NAMALWA (cell line): ENCODE measurements at regions not wholly inside any gene's neighbourhood (a gene's known extent, or its start where the extent isn't known, plus 50 kb on each side); places are given as distances from the start of the nearest gene placed in this dataset.
"Not testable (repeated sequence)": the region's sequence is repeated elsewhere in the genome, so short reads cannot be mapped to it uniquely, and the experiment has no call there.

ENCODE experiments used
- DNase-seq: peaks from one replicate; pipeline ENCODE4 v3.0.0-alpha.2; 2015; ENCODE audit warnings: low spot score

GRCh38 chr1:104172243-104172681, 422.6 kb downstream of the AMY1C start:
- DNase-seq = no peak

GRCh38 chr1:104182251-104182650, 432.6 kb downstream of the AMY1C start:
- no peak for DNase-seq

GRCh38 chr1:104189207-104189606, 439.5 kb downstream of the AMY1C start:
- DNase-seq = no peak

- no peak for DNase-seq
Observed at GRCh38 chr1:104190821-104191220, 441.1 kb downstream of the AMY1C start.

GRCh38 chr1:104195395-104195794, 445.7 kb downstream of the AMY1C start:
- no peak for DNase-seq

- no peak for DNase-seq
Observed at GRCh38 chr1:104196136-104196535, 446.4 kb downstream of the AMY1C start.

- no peak for DNase-seq
Observed at GRCh38 chr1:104197516-104197915, 447.8 kb downstream of the AMY1C start.

GRCh38 chr1:104212239-104212638, 462.5 kb downstream of the AMY1C start:
- DNase-seq = no peak

GRCh38 chr1:104217395-104217986, 467.8 kb downstream of the AMY1C start:
- DNase-seq = not testable (repeated sequence)

GRCh38 chr1:104229860-104230259, 480.2 kb downstream of the AMY1C start:
- DNase-seq = no peak

- no peak for DNase-seq
Observed at GRCh38 chr1:104231676-104232075, 482.0 kb downstream of the AMY1C start.

- no peak for DNase-seq
Observed at GRCh38 chr1:104235141-104235540, 485.4 kb downstream of the AMY1C start.

- no peak for DNase-seq
Observed at GRCh38 chr1:104238991-104239390, 489.3 kb downstream of the AMY1C start.

GRCh38 chr1:104248385-104248784, 498.7 kb downstream of the AMY1C start:
- DNase-seq = no peak

- DNase-seq = no peak
Observed at GRCh38 chr1:104259481-104259880, 509.8 kb downstream of the AMY1C start.

- DNase-seq = not testable (repeated sequence)
Observed at GRCh38 chr1:104263110-104263509, 513.4 kb downstream of the AMY1C start.

- DNase-seq = no peak
Observed at GRCh38 chr1:104264521-104264920, 514.8 kb downstream of the AMY1C start.

GRCh38 chr1:104265163-104265562, 515.5 kb downstream of the AMY1C start:
- no peak for DNase-seq

- no peak for DNase-seq
Observed at GRCh38 chr1:104266612-104267011, 516.9 kb downstream of the AMY1C start.

- DNase-seq = not testable (repeated sequence)
Observed at GRCh38 chr1:104288322-104288721, 538.6 kb downstream of the AMY1C start.

GRCh38 chr1:104291156-104291555, 541.5 kb downstream of the AMY1C start:
- DNase-seq = no peak

- DNase-seq = no peak
Observed at GRCh38 chr1:104294259-104294658, 544.6 kb downstream of the AMY1C start.

GRCh38 chr1:104295511-104295910, 545.8 kb downstream of the AMY1C start:
- DNase-seq = no peak

GRCh38 chr1:104309673-104310072, 560.0 kb downstream of the AMY1C start:
- DNase-seq = no peak

- DNase-seq = no peak
Observed at GRCh38 chr1:104315823-104316222, 566.1 kb downstream of the AMY1C start.
